Thyroid gland (tissue), 4 donors: ENCODE measurements at regions not wholly inside any gene's neighbourhood (a gene's known extent, or its start where the extent isn't known, plus 50 kb on each side); places are given as distances from the start of the nearest gene placed in this dataset.

Experiments
- DNase-seq, 2 donors: peaks; one replicate each; pipeline ENCODE4 v3.0.0-alpha.2; 2019
- H3K27ac ChIP-seq, 3 donors: fragments of 200-600 bp; sonication (generic); 1 replicate in 2 of 3; 2 replicates in 1 of 3; pipeline ENCODE4 v1.5.1; 2016 to 2019; ENCODE audit warnings: mild to moderate bottlenecking in 1 of 3, moderate library complexity in 1 of 3
- H3K27me3 ChIP-seq: fragments of 200-600 bp; sonication (generic); one replicate; pipeline ENCODE4 v1.5.1; 2019
- H3K36me3 ChIP-seq, 2 donors: fragments of 200-600 bp; sonication (generic); one replicate each; pipeline ENCODE4 v1.5.1; 2016 to 2019
- H3K4me1 ChIP-seq, 2 donors: fragments of 200-600 bp; sonication (generic); one replicate each; pipeline ENCODE4 v1.5.1; 2017 to 2019
- H3K4me3 ChIP-seq, 3 donors: fragments of 200-600 bp; sonication (generic); replicated peaks in 1 of 3; 1 replicate in 2 of 3; 2 replicates in 1 of 3; pipeline ENCODE4 v1.5.1; 2016; ENCODE audit warnings: mild to moderate bottlenecking in 1 of 3
- H3K9me3 ChIP-seq: fragments of 200-600 bp; sonication (generic); one replicate; pipeline ENCODE4 v1.5.1; 2017
- POLR2A ChIP-seq, 2 donors: fragments of 450-650 bp; IDR thresholded peaks; one replicate each; pipeline ENCODE4 v1.6.1; 2017; ENCODE audit warnings: antibody characterized with exemption in 2 of 2, mild to moderate bottlenecking in 2 of 2, moderate library complexity in 1 of 2
- WGBS, 2 donors: methylation state at CpG; one replicate each; pipeline ENCODE4 v1.1.5; 2017; 5-methylcytosine and 5-hydroxymethylcytosine counted together
- intact Hi-C: fragments of 100-400 bp; cut with DNase I; formaldehyde crosslinking; loops from one replicate; pipeline ENCODE4 v1.15.1; 2023
- TF ChIP-seq, protein P1 (sequence below), 6 experiments: fragments of 200-600 bp in 3 of 6; fragments of 450-650 bp in 3 of 6; sonication (generic) in 3 of 6; IDR thresholded peaks; one replicate each; pipeline ENCODE4 v1.5.1; 2016 to 2019; ENCODE audit warnings: antibody characterized with exemption in 6 of 6, mild to moderate bottlenecking in 2 of 6, inconsistent platforms in 1 of 6, moderate library complexity in 1 of 6

DNA sequence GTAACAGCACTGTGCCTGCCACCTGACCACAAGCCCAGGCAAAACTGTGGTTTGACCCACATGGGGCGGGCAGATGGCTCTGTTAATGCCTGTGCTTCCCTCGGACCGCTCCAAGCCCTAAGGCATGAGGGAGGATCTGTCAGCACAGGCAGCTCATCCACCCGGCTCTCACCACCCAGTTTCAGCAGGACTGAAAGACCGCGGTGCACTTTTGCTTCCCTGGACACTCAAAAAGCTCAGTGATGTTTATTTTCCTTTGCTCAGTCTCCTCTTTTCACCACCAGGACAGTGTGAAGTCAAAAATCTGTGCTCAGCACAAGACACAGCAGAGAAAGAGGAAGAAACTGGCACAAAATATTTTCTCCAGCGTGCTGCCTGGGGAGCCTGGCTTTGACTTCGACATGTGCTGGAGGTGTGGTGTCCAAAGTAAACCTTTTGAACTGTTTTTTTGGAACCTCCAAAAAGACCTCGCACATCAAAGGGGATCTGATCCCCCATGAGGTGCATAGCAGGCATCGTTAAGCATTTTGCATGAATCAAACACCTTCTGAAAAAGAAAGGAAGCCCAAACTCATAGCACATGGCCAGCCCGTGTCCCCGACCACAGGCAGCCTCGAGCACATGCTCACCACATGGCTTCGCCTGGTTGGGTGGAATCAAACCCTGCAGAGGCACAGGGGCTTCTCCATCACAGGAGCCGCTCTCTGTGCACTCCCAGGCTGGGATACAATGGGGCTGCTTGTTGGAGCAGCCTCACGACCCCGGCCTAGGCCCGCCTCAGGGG, 441.7 kb upstream of the JARID2 start:
- Histone ChIP-seq H3K27ac (no peak overlapping the region), H3K4me1 (peaks cover 0 to 6% of the 10 kb centered on the region in 2 donors), H3K9me3 (no peaks in the 10 kb centered on the region), H3K27me3 (no peaks in the 10 kb centered on the region), H3K4me3 (no peak overlapping the region), H3K36me3 (no peaks in the 10 kb centered on the region)
- intact Hi-C loops, result no loop called here
- TF ChIP-seq, protein P1, sequence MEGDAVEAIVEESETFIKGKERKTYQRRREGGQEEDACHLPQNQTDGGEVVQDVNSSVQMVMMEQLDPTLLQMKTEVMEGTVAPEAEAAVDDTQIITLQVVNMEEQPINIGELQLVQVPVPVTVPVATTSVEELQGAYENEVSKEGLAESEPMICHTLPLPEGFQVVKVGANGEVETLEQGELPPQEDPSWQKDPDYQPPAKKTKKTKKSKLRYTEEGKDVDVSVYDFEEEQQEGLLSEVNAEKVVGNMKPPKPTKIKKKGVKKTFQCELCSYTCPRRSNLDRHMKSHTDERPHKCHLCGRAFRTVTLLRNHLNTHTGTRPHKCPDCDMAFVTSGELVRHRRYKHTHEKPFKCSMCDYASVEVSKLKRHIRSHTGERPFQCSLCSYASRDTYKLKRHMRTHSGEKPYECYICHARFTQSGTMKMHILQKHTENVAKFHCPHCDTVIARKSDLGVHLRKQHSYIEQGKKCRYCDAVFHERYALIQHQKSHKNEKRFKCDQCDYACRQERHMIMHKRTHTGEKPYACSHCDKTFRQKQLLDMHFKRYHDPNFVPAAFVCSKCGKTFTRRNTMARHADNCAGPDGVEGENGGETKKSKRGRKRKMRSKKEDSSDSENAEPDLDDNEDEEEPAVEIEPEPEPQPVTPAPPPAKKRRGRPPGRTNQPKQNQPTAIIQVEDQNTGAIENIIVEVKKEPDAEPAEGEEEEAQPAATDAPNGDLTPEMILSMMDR (IDR thresholded peaks at IDR 0.05), result no peak
- no peak for TF ChIP-seq POLR2A (IDR thresholded peaks at IDR 0.05)
- no peak for DNase-seq
- 82% methylated on average over 13 to 16 of the region's 18 CpGs for WGBS, 2 donors

DNA sequence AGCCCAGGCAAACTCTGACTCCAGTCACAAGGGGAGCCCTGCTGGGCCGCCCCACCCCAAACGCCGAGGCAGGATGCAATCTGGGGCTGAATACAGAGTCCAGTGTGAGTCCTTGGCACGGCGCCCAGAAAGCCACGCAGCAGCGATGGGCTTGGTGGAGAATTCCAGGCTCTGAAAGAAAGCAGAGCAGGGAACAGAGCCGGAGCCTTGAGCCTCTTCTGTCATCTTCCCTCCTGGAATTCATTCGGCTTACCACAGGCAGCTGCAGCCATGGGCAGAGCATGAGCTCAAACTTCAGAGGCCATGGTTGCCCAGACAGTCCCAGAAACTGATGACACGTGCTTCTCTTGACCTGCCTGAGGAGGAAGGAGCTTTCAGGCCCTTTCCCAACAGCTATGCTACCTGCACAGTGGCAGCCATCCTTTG, 441.1 kb upstream of the JARID2 start:
- Histone ChIP-seq H3K4me1 (peaks cover 0 to 6% of the 10 kb centered on the region in 2 donors), H3K27ac (no peak overlapping the region), H3K4me3 (no peak overlapping the region), H3K27me3 (no peaks in the 10 kb centered on the region), H3K36me3 (no peaks in the 10 kb centered on the region), H3K9me3 (no peaks in the 10 kb centered on the region)
- 19 to 23% methylated on average over 7 to 10 of the region's 10 CpGs for WGBS, 2 donors
- intact Hi-C loops, result no loop called here
- TF ChIP-seq, protein P1 (IDR thresholded peaks at IDR 0.05), result no peak
- TF ChIP-seq POLR2A (IDR thresholded peaks at IDR 0.05), result no peak
- peak; percentile 46 to 47 for DNase-seq

DNA sequence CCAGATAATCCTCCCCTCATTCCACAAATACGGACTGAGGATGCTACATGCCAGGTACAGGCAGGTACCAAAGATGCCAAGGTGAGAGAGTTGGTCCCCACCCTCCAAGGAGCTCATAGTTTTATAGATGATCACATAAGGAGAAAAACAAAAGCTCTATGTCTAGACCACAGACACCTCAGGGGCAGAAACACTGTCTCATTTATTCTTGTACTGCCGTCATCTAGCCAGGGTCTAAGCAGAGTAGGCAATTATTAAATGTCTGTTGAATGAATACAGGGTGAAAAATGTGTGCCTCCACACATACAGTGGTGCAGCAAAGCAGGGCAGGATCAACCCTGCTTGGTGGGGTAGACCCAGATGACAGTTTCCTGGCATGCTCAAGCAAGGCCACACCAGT, 439.8 kb upstream of the JARID2 start:
- intact Hi-C loops, result no loop called here
- no peak overlapping the region for H3K4me3 ChIP-seq
- TF ChIP-seq, protein P1 (IDR thresholded peaks at IDR 0.05), result no peak
- no peak for TF ChIP-seq POLR2A (IDR thresholded peaks at IDR 0.05)
- H3K9me3 ChIP-seq, result no peaks in the 10 kb centered on the region
- H3K36me3 ChIP-seq, result no peaks in the 10 kb centered on the region
- no peaks in the 10 kb centered on the region for H3K27me3 ChIP-seq
- no peak overlapping the region for H3K27ac ChIP-seq
- DNase-seq, result no peak
- peaks cover 0 to 6% of the 10 kb centered on the region in 2 donors for H3K4me1 ChIP-seq
- 97 to 100% methylated on average over 2 of the region's 2 CpGs for WGBS, 2 donors

DNA sequence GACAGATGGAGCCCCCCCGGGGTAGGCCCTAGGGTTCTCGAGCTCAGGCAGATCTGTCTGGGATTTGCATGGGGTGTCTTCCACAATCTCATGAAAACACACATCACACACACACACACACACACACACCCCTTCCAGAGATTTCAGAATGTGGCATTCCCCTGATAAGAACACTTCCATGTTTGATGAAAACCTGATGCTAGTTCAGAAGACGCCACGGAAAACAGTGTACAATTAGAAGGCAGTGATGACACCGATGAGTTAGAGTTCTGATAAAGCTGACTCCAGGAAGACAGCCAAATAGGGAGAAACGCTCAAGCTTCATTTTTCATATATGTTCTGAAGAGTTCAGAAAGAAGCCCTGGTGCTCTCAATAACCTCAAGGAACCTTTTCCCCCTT, 438.7 kb upstream of the JARID2 start:
- WGBS, 2 donors, result 93% methylated on average over 6 of the region's 6 CpGs
- intact Hi-C loops, result no loop called here
- no peak for DNase-seq

DNA sequence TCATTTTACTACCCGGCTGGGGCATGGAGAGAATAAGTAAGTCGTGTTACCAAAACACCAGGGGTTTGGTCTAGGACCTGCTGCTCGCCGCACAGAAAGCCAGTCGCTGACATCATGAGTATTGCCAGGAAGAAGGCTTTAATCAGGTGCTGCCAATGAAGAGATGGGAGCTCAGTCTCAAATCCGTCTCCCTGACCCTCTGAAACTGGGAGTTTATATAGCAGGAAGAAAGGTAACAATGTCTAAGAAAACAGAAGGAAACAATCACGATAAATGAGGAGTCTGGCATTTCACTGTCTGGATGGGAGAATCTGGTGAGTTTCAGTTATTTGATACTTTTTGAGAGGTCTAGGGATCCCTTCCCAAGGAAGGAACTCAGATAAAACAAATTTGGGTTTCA, 437.9 kb upstream of the JARID2 start:
- Histone ChIP-seq H3K4me3 (no peak overlapping the region), H3K27me3 (no peaks in the 10 kb centered on the region), H3K4me1 (peaks cover 0 to 6% of the 10 kb centered on the region in 2 donors), H3K9me3 (no peaks in the 10 kb centered on the region), H3K27ac (no peak overlapping the region), H3K36me3 (no peaks in the 10 kb centered on the region)
- no peak for DNase-seq
- TF ChIP-seq POLR2A (IDR thresholded peaks at IDR 0.05), result no peak
- TF ChIP-seq, protein P1 (IDR thresholded peaks at IDR 0.05), result no peak
- 86 to 89% methylated on average over 7 of the region's 7 CpGs for WGBS, 2 donors
- intact Hi-C loops, result no loop called here

More for the DNA sequence above, 438.7 kb upstream of the JARID2 start:
- Histone ChIP-seq H3K36me3 (no peaks in the 10 kb centered on the region), H3K4me3 (no peak overlapping the region), H3K27ac (no peak overlapping the region), H3K4me1 (peaks cover 0 to 6% of the 10 kb centered on the region in 2 donors), H3K27me3 (no peaks in the 10 kb centered on the region), H3K9me3 (no peaks in the 10 kb centered on the region)
- TF ChIP-seq, protein P1 (IDR thresholded peaks at IDR 0.05), result no peak
- no peak for TF ChIP-seq POLR2A (IDR thresholded peaks at IDR 0.05)
